ENCODE measurements at regions not wholly inside any gene's neighbourhood (a gene's known extent, or its start where the extent isn't known, plus 50 kb on each side); places are given as distances from the start of the nearest gene placed in this dataset.
"Not testable (repeated sequence)": the region's sequence is repeated elsewhere in the genome, so short reads cannot be mapped to it uniquely, and the experiment has no call there.

- H3K4me3 ChIP-seq (ENCODE audit: low read depth, low read length); DNase-seq (ENCODE audit: low read depth); CTCF ChIA-PET; POLR2A ChIA-PET; H3K27me3 ChIP-seq (ENCODE audit: control insufficient read depth, insufficient read depth, low read length); H3K36me3 ChIP-seq (ENCODE audit: control insufficient read depth, insufficient read depth, low read length): not testable (repeated sequence)
Observed at GRCh38 chr7:76912011-76912814, 119.9 kb downstream of the SPDYE17 start.

- H3K4me3 ChIP-seq (ENCODE audit: low read depth, low read length); CTCF ChIA-PET; POLR2A ChIA-PET; H3K36me3 ChIP-seq (ENCODE audit: control insufficient read depth, insufficient read depth, low read length); H3K27me3 ChIP-seq (ENCODE audit: control insufficient read depth, insufficient read depth, low read length); DNase-seq (ENCODE audit: low read depth): not testable (repeated sequence)
Observed at GRCh38 chr7:76904688-76905087, 127.5 kb downstream of the SPDYE17 start.

GRCh38 chr7:76901944-76902710 lies 130.0 kb downstream of the SPDYE17 start:
- DNase-seq (ENCODE audit: low read depth); H3K27me3 ChIP-seq (ENCODE audit: control insufficient read depth, insufficient read depth, low read length); CTCF ChIA-PET; POLR2A ChIA-PET; H3K36me3 ChIP-seq (ENCODE audit: control insufficient read depth, insufficient read depth, low read length); H3K4me3 ChIP-seq (ENCODE audit: low read depth, low read length): not testable (repeated sequence)

- CTCF ChIA-PET; POLR2A ChIA-PET; DNase-seq (ENCODE audit: low read depth); H3K4me3 ChIP-seq (ENCODE audit: low read depth, low read length); H3K36me3 ChIP-seq (ENCODE audit: control insufficient read depth, insufficient read depth, low read length); H3K27me3 ChIP-seq (ENCODE audit: control insufficient read depth, insufficient read depth, low read length): not testable (repeated sequence)
Observed at GRCh38 chr7:76898807-76899206, 133.4 kb downstream of the SPDYE17 start.

GRCh38 chr7:76897007-76897406 lies 135.2 kb downstream of the SPDYE17 start:
- CTCF ChIA-PET; POLR2A ChIA-PET; H3K4me3 ChIP-seq (ENCODE audit: low read depth, low read length); H3K27me3 ChIP-seq (ENCODE audit: control insufficient read depth, insufficient read depth, low read length); H3K36me3 ChIP-seq (ENCODE audit: control insufficient read depth, insufficient read depth, low read length): not testable (repeated sequence)
- DNase-seq (ENCODE audit: low read depth) = peak; percentile 43

GRCh38 chr7:76895696-76896095 lies 136.5 kb downstream of the SPDYE17 start:
- DNase-seq (ENCODE audit: low read depth); CTCF ChIA-PET; H3K4me3 ChIP-seq (ENCODE audit: low read depth, low read length); POLR2A ChIA-PET; H3K36me3 ChIP-seq (ENCODE audit: control insufficient read depth, insufficient read depth, low read length); H3K27me3 ChIP-seq (ENCODE audit: control insufficient read depth, insufficient read depth, low read length): not testable (repeated sequence)

GRCh38 chr7:76891771-76892170 lies 140.4 kb downstream of the SPDYE17 start:
- POLR2A ChIA-PET; H3K36me3 ChIP-seq (ENCODE audit: control insufficient read depth, insufficient read depth, low read length); H3K4me3 ChIP-seq (ENCODE audit: low read depth, low read length); H3K27me3 ChIP-seq (ENCODE audit: control insufficient read depth, insufficient read depth, low read length); CTCF ChIA-PET: not testable (repeated sequence)
- peak; percentile 12 for DNase-seq (ENCODE audit: low read depth)

GRCh38 chr7:76879733-76880288 lies 152.3 kb downstream of the SPDYE17 start:
- CTCF ChIA-PET; H3K27me3 ChIP-seq (ENCODE audit: control insufficient read depth, insufficient read depth, low read length); H3K36me3 ChIP-seq (ENCODE audit: control insufficient read depth, insufficient read depth, low read length); H3K4me3 ChIP-seq (ENCODE audit: low read depth, low read length); POLR2A ChIA-PET; DNase-seq (ENCODE audit: low read depth): not testable (repeated sequence)

GRCh38 chr7:76875760-76876159 lies 156.4 kb downstream of the SPDYE17 start:
- CTCF ChIA-PET; DNase-seq (ENCODE audit: low read depth); H3K27me3 ChIP-seq (ENCODE audit: control insufficient read depth, insufficient read depth, low read length); H3K4me3 ChIP-seq (ENCODE audit: low read depth, low read length); POLR2A ChIA-PET; H3K36me3 ChIP-seq (ENCODE audit: control insufficient read depth, insufficient read depth, low read length): not testable (repeated sequence)

GRCh38 chr7:76870504-76870808 lies 161.7 kb downstream of the SPDYE17 start:
- CTCF ChIA-PET; DNase-seq (ENCODE audit: low read depth); H3K27me3 ChIP-seq (ENCODE audit: control insufficient read depth, insufficient read depth, low read length); H3K36me3 ChIP-seq (ENCODE audit: control insufficient read depth, insufficient read depth, low read length); H3K4me3 ChIP-seq (ENCODE audit: low read depth, low read length); POLR2A ChIA-PET: not testable (repeated sequence)

GRCh38 chr7:76867364-76867889 lies 164.7 kb downstream of the SPDYE17 start:
- H3K36me3 ChIP-seq (ENCODE audit: control insufficient read depth, insufficient read depth, low read length); DNase-seq (ENCODE audit: low read depth); H3K27me3 ChIP-seq (ENCODE audit: control insufficient read depth, insufficient read depth, low read length); H3K4me3 ChIP-seq (ENCODE audit: low read depth, low read length); CTCF ChIA-PET; POLR2A ChIA-PET: not testable (repeated sequence)

GRCh38 chr7:76863150-76863773 lies 168.9 kb downstream of the SPDYE17 start:
- H3K4me3 ChIP-seq (ENCODE audit: low read depth, low read length); H3K27me3 ChIP-seq (ENCODE audit: control insufficient read depth, insufficient read depth, low read length); DNase-seq (ENCODE audit: low read depth); POLR2A ChIA-PET; H3K36me3 ChIP-seq (ENCODE audit: control insufficient read depth, insufficient read depth, low read length); CTCF ChIA-PET: not testable (repeated sequence)

GRCh38 chr7:76862241-76862640 lies 169.9 kb downstream of the SPDYE17 start:
- H3K36me3 ChIP-seq (ENCODE audit: control insufficient read depth, insufficient read depth, low read length); DNase-seq (ENCODE audit: low read depth); POLR2A ChIA-PET; H3K27me3 ChIP-seq (ENCODE audit: control insufficient read depth, insufficient read depth, low read length); H3K4me3 ChIP-seq (ENCODE audit: low read depth, low read length); CTCF ChIA-PET: not testable (repeated sequence)
